MV-4-11 (cell line): ENCODE measurements at regions not wholly inside any gene's neighbourhood (a gene's known extent, or its start where the extent isn't known, plus 50 kb on each side); places are given as distances from the start of the nearest gene placed in this dataset.
"Not testable (repeated sequence)": the region's sequence is repeated elsewhere in the genome, so short reads cannot be mapped to it uniquely, and the experiment has no call there.

ENCODE experiments used
- DNase-seq: peaks from one replicate; lab custom pipeline; 2025; lab: John Stamatoyannopoulos, UW

DNA sequence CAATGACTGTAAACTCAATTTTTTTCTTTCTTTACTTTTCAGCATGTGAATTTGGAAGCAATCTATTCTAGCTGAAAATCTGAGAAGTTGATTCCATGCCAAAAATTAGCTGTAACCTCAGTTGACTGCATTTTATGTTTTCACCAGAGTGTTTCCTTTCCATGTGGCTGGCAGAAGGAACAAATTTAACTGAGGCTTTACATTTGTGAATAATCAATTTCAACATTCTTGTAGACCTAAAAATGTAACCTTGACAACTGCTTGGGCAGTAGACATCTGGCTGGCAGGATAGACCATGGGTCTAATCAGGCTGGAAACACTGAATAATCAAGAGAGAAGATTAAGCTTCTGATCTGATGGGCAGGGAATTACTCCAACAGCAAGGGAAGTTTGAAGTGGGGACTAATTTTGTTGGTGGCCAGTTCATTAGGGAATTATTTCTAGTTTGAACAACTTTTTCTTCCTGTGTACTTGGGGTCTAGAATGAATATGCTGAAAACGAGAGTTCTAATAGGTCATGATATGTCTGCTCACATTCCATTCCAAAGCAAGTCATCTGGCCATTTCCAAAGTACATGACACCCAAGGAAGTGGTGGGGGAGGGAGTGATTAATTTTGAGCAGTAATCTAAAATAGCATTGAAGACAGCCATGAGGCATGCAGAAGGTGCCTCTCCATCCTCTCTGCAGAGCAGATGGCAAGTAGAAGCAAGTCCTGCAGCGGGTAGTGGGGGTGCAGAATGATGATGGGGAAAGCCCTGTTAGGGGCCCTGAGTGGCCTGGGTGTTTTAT is 68.2 kb downstream of the ATP23 start:
- no peak for DNase-seq

DNA sequence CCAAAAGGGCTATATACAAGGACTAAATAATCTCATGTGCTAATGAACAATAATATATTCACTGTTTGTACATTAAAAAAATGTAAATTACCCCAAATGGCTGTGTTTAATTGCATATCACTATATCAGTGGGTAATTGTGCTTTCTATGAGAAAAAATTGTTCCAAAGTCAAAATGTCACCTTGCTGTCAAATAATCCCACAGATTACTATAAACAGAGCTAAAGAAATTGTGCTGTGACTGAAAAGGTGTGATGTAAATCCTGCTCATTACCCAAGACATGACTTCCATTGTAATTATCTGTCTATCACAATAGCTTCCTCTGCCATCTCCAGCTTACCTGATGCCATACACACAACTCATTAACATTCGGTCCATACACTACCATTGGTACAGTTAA is 70.3 kb downstream of the ATP23 start:
- no peak for DNase-seq

DNA sequence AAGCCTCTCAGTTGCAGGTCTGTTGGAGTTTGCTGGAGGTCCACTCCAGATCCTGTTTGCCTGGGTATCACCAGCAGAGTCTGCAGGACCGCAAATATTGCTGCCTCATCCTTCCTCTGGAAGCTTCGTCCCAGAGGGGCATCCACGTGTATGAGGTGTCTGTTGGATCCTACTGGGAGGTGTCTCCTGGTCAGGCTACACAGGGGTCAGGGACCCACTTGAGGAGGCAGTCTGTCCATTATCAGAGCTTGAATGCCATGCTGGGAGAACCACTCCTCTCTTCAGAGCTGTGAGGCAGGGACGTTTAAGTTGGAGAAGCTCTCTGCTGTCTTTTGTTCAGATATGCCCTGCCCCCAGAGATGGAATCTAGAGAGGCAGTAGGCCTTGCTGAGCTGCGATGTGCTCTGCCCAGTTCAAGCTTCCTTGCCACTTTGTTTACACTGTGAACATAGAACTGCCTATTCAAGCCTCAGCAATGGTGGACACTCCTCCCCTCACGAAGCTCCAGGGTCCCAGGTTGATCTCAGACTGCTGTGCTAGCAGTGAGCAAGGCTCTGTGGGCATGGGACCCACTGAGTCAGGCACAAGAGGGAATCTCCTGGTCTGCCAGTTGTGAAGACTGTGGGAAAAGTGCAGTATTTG is 81.1 kb downstream of the ATP23 start:
- not testable (repeated sequence) for DNase-seq

DNA sequence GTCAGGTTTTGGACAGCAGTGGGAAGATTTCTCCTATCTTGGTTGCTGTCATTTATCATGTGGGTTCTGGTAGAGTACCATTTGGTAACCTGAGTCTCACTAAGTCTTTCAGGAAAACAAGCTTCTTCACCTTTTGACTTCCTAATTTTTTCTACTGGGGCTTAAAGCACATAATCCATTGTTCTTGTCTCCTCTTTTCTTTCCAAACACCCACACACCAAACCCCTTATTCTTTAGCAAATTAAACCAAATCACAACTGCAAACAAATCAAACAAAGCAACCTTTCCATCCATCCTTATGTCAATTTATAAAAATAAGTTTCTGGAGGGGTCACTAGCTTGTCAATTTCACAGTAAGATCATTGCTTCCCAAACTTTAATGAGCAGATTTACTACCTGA is 84.1 kb downstream of the ATP23 start:
- no peak for DNase-seq

DNA sequence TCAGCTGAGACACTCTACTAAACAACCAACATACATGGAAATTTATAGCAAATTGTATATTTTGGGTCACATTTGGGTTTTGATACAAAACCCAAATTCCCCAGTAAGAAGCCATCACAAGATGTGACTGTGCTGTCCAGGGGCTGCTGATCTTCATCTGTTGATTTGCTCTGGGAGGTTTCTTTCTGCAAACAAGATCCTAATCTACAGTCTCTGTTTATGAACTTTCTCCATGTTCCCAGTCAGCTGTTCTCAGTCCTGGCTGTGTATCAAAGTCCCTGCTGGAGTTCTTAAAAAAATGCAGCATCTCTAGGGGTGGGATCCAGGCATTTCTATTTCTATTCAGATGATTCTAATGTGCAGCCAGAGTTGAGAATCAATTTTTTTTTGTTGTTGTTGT is 85.1 kb downstream of the ATP23 start:
- DNase-seq = no peak

DNA sequence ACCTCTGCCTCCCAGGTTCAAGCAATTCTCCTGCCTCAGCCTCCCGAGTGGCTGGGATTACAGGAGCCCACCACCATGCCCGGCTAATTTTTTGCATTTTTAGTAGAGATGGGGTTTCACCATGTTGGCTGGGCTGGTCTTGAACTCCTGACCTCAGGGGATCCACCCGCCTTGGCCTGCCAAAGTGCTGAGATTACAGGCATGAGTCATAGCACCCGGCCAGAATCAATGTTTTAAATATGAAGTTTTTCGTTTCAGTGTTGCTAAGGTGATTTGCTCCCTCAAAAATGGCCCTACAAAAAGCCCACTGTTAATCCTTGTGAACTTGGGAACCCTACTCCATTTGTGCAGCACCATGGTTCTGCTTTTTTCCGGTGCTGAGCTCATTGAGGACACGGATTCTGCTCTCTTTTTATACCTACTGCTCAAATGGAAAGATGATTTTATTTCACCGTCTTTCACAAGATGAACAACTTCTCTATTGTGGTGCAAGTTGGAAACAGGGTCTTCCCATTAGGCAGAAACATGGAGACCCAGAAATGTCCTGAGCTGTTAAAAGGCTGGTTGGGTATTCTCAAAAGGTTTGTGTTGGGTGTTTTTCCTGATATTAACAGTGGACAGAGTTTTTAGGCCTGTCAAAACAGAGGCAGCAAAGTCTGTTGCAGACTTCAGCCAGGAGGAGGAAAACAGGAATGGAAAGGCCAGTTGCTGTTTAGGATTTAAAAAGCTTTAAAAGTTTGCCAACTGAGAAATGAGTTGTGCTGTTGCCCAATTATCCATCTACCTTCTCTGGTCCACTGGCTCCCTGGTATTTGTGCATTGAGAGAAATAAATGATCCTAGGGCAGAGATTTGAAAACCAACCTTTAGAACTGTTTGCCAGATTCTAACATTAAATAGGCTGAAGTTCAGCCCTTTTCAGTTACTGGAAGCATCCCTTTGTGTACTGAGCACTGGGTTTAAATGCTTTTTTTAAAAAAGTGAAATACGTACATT is 85.8 kb downstream of the ATP23 start:
- DNase-seq = no peak

DNA sequence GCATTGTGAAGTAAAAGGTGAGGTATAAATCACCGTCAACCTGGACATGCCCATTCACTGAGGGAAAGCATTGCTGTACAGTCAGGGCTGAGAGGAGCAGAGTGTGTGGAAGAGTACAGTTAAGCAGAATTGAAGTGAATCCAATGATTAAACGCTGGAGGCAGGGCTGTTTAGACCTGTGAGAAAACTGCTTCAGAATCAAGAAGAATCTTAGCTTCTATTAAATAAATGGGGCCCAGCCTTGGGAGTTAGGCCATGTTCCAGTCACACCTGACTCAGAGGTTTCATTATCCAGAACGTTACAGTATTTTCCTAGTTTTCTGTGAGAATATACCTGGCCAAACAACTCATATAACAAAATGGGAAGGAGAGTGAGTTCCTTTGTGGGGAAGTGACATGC is 86.9 kb downstream of the ATP23 start:
- no peak for DNase-seq

DNA sequence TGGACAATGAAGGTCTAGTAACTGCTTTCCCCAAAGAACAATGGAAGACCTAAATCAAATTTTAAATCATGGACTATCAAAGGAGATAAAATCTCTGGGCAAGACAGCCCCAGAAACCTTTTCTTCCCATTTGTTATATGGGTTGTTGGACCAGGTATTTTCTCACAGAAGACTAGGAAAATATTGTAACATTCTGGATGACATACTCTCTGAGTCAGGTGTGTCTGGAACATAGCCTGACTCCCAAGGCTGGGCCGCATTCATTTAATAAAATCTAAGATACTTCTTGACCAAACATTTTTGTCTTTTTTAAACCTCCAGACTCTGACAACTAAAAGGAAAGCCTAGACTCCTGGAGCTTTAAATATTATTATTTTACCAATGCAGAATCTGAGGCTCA is 87.9 kb downstream of the ATP23 start:
- DNase-seq = no peak

DNA sequence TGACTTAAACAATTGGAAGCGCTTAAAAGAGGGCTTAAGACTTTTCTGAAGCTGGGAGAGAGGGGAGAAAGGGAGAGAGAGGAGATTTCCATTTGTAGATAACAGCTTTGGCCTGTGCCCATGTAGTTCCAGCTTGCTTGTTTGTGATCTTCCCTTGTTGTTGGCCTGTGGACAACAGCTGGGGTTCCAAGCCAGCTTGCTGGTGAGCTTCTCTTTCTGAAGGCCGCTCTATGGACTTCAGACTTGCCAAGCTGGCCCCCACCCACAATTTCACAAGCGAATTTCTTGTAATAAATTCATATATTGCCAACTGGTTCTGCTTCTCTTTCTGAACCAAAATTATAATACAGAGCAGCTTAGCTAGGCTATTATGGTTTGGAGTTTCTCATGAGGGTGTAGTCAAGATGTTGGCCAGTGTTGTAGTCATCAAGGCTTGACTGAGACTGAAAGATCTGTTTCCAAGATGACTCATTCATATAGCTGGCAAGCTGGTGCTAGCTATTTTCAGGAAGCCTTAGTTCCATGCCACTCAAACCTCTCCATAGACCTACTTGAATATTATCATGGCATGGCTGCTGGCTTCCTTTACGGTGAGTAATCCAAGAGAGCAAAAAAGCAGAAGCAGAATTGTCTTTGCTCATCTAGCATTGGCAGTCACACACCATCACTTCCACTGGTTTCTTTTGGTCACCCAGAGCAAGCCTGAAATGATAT is 89.4 kb downstream of the ATP23 start:
- peak; percentile 96 for DNase-seq

DNA sequence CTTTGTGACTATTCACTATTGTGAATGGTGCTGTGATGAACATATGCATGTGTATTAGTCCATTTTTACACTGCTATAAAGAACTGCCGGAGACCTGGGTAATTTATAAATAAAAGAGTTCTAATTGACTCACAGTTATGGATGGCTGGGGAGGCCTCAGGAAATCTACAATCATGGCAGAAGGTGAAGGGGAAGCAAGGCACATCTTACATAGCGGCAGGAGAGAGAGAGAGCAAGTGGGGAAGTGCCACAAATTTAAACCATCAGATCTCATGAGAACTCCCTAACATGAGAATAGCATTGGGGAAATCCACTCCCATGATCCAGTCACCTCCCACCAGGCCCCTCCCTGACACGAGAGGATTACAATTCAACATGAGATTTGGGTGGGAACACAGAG is 90.8 kb downstream of the ATP23 start:
- no peak for DNase-seq

DNA sequence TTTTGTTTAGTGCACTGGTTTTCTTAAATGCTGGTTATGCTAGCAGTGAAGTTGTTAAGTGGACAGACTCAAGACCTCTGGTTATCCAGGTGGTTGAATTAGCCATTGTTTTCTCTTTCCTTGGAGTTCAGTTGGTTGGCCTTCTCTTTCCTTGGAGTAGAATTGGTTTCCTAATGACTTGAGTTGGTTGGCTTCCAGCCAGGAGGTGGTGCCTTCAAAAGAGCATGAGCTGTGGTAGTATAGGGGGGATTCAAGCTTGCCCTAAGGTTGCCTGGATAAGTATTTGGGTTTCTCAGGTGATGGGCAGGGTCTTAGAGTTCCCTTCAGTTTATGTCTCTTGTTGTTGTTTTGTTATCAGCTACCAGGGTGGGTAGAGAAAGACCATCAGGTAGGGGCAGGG is 92.5 kb downstream of the ATP23 start:
- DNase-seq = no peak

DNA sequence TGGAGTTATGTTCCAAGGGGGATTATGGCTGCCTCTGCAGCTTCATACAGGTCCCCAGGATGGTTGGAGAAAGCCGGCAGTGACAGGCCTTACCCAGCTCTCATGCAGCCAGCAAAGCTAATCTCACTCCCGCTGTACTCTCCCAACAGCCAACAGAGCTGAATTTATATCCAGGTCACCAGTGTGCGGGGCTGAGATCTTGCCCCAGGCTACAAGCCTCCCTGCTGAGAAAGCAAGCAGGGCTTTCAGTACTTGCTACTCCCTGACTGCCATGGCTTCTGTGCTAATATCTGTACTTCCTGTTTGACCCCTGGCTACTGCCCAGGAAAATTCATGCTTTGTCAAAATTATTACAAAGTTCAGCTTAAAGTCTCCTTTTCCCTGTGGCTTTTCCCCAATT is 92.9 kb downstream of the ATP23 start:
- no peak for DNase-seq

DNA sequence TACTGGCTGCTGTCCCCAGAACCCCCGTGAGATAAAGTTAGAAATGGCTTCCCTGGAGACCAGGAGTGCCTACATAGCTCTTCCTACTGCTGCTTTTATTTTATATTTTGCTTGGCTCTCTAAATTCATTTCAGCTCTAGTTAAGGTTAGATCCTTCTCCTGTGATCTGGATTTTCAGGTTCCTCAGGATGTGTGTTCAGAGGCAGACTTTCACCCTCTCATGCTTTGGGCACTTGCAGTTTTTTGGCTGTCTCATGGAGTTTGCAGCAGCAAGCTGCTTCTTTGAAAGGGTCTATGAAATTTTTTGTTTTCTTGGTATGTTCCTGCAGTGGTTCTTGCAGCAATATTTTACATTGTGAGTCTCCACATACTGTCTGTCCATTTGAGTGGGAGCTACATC is 93.3 kb downstream of the ATP23 start:
- no peak for DNase-seq

DNA sequence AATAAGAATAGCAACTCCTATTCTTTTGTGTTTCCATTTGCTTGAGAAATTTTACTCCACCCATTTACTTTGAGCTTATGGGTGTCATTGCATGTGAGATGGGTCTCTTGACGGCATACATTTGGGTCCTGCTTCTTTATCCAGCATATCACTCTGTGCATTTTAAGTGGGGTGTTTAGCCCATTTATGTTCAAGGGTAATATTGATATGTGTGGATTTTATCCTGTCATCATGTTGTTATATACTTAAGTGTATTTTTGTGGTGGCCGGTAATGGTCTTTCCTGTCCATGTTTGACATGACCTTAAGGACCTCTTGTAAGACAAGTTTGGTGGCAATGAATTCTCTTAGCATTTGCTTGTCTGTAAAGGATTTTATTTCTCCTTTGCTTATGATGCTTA is 100.1 kb downstream of the ATP23 start:
- DNase-seq = no peak

DNA sequence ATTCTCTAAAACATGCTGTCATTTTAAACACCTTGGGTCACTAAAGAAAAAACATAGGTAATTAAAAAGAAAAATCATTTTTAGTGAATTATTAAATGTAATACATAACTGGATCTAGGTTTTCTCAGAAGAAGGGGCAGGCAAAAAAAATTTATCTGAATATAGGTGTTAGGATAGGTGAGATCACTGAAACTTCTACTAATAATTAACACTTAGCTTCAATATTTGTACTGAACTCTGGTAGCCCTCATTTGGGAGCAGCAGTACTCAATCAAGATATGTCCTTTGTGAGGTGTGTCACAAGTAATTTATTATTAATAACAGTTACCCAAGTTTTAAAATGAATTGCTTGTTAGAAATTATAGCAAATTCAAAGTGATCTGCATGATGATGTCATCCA is 103.6 kb downstream of the ATP23 start:
- no peak for DNase-seq

DNA sequence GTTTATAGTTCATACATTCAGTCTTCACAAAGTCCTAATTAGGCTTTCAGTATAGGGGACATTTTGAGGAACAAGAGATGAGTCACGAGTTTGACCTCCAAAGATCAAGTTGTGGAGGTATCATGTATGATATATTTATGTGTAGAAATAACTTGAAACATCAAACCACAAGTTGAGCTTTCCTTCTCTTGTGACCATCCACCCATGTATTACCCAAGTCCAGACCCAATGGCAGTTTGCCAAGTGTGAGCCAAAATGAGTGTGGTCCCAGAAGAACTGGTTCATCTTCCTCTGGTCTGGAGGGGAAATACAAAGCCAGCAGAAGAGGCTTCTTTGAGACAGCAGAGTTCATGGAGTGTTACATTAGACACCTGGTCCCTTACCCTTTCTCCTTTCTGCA is 104.9 kb downstream of the ATP23 start:
- peak; percentile 99 for DNase-seq

DNA sequence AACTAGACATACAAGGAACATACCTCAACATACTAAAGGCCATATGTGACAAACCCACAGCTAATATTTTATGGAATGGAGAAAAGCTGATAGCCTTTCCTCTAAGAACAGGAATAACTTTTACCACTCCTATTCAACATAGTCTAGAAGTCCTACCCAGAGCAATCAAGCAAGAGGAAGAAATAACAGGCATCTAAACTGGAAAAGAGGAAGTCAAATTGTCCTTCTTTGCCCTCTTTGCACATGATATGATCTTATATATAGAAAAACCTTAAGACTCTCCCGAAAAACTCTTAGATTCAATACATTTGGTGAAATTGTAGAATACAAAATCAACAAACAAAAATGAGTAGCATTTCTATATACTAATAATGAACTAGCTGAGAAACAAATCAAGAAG is 110.0 kb downstream of the ATP23 start:
- DNase-seq = peak; percentile 67

DNA sequence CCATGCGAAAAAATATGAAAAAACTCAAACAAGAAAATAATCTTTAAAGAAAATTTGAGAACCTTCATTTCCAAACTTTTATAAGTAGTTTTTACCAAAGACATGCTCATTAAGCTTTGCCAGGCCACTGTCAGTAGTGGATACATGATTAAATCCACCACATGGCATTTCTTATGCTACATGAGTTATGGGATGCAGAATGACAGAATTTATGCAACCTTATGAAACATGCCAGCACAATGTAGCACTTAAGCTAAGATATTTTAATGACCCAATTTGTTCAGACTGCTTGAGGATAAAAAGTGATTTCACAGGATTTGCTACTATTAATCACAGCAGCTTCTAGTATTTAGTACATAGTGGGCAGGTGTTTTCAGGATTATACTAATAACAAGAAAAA is 123.3 kb downstream of the ATP23 start:
- no peak for DNase-seq

DNA sequence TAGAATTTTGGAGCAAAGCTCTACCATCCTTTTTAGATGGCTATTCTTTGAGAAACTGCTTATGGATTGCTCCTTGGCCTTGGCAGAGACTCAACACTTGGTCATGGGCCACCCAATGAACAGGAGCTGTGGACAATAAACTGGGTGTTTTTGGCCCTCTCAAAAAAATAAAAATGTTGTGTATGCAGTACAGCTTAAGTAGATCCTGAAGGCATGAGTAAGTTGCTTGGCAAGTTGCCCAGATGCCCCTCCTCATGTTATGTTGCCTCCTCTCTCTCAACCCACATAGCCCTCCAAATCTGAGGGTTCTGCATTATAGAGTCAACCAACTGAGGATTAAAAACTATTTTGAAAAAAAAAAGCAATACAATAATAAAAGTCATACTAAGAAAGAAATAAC is 124.9 kb downstream of the ATP23 start:
- no peak for DNase-seq

DNA sequence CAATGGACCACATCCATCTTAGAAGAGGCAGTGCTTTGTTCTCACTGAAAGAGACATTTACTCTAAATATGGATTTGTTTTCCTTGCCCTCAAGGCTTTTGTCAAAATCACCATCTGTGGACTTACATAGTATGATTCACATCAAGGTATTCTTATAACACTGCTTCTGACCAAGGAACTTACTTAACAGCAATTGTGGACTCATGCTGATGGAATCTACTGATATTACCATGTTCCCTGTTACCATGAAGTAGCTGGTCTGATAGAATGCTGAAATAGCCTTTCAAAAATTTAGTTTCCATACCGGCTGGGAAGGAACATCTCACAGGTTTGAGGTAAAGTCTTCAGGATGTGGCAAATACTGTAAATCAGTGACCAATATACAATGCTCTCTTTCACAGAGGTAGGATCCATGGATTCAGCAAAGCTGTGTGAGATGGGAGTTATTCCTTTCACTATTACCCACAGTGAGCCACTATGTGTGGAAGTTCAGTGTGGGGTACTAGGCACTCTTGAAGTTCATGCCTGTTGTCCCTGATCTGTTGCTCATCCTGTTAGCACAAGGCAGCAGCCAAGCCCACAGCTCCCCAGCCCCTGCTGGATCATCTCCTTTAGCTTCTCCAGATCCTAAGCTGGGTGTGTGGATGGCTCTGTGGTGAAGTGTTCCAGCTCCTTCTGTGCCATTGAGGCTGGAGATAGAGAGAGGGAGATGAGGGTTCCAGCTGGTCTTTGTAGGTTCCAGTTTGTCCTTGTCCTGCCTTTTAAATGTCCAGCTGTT is 126.4 kb downstream of the ATP23 start:
- no peak for DNase-seq

DNA sequence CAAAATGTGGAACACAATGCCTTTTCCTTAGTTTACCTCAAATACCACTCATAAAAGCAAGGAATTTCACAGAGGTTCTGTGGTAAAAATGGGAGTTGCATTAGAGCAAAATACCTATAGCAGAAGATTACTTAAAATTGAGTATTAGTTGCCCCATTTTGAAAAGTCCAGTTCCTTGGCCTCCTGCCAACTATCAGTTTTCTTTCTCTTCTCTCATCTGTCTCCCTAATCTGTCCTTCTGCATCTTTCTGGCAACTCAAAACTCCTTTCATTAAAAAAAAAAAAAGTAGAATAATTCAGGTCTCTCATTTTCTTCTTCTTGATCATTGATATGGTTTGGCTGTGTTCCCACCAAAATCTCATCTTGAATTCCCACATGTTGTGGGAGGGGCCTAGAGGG is 127.3 kb downstream of the ATP23 start:
- DNase-seq = no peak
